Fibroblast of mammary gland (primary cell): ENCODE measurements at regions not wholly inside any gene's neighbourhood (a gene's known extent, or its start where the extent isn't known, plus 50 kb on each side); places are given as distances from the start of the nearest gene placed in this dataset.

Experiments used
- DNase-seq: peaks from one replicate; pipeline ENCODE4 v3.0.0-alpha.2; 2010; ENCODE audit warnings: low read depth
- H3K4me3 ChIP-seq: 2 replicates; pipeline ENCODE4 v1.5.1; 2011; ENCODE audit warnings: low read depth, mild to moderate bottlenecking, low read length, moderate library complexity; ENCODE audit not compliant: control insufficient read depth
- TF ChIP-seq, protein P1 (sequence below): conservative IDR thresholded peaks from 2 replicates; pipeline ENCODE4 v1.5.1; 2011; ENCODE audit warnings: low read depth, low read length, inconsistent platforms; ENCODE audit not compliant: control insufficient read depth, insufficient read depth

- TF ChIP-seq, protein P1, sequence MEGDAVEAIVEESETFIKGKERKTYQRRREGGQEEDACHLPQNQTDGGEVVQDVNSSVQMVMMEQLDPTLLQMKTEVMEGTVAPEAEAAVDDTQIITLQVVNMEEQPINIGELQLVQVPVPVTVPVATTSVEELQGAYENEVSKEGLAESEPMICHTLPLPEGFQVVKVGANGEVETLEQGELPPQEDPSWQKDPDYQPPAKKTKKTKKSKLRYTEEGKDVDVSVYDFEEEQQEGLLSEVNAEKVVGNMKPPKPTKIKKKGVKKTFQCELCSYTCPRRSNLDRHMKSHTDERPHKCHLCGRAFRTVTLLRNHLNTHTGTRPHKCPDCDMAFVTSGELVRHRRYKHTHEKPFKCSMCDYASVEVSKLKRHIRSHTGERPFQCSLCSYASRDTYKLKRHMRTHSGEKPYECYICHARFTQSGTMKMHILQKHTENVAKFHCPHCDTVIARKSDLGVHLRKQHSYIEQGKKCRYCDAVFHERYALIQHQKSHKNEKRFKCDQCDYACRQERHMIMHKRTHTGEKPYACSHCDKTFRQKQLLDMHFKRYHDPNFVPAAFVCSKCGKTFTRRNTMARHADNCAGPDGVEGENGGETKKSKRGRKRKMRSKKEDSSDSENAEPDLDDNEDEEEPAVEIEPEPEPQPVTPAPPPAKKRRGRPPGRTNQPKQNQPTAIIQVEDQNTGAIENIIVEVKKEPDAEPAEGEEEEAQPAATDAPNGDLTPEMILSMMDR: no peak
- DNase-seq: peak; percentile 15
- no peak overlapping the region for H3K4me3 ChIP-seq
These were observed 109.2 kb upstream of the NUDT7 start for GRCh38 chr16:77613095-77613494.

DNA sequence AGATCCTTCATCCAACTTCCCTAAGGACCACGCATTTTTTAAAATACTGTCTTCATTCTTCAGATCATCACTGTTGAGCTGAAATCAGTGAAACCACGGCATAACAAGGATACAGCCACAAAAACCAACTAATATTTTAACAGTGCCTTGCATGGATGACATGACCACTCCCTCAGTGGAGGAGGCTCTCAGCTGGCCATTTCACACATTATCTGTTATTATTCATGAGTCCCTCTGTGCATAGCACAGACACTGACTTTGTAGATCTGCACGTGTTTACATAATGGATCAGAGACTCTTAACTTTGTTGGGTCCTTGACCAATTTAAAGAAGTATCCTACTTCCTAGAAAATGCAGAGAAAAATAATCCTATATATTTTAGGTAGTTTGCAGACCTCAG is 104.8 kb upstream of the NUDT7 start:
- no peak for DNase-seq
- no peak overlapping the region for H3K4me3 ChIP-seq
- TF ChIP-seq, protein P1: no peak

DNA sequence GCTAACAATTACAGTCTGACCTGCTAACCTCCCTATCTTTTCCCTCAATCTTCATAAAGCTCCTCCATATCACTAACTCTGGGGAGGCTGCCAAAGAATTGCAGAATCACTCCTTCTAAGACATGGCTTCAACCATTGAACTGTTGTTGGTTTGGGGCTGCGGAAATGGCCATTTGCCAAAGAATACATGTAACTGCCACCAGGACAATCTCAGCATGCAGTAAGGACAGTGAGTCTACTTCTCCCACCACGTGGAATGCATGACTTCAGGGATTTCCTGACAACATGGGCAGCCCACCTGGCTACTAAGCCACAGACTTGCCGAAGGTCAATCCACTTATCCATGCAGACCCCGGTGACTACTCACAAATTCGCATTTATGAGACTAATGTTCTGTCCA is 104.3 kb upstream of the NUDT7 start:
- no peak for DNase-seq

GRCh38 chr16:77618951-77619350 is 103.4 kb upstream of the NUDT7 start:
- H3K4me3 ChIP-seq: no peak overlapping the region
- TF ChIP-seq, protein P1: no peak
- DNase-seq: no peak

More for the DNA sequence above, 104.3 kb upstream of the NUDT7 start:
- H3K4me3 ChIP-seq: no peak overlapping the region
- TF ChIP-seq, protein P1: no peak

DNA sequence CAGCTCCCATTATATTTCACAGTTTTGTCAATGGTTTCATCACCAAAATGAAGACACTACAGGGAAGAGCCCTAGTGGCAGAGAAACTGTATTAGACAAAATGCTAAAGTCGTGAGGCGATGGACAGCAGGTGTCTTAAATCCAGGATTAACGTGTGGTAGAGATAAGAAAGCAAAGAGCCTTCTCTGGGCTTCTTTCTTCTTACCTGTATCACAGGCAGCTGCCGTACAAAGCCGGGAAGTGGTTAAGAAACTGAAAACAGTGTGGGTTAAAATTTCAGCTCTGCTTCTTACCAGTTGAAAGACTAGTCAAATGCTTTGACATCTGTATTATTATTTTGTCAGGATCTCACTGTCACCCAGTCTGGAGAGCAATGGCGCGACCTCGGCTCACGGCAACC is 98.2 kb upstream of the NUDT7 start:
- H3K4me3 ChIP-seq: no peak overlapping the region
- TF ChIP-seq, protein P1: no peak
- no peak for DNase-seq

- no peak for DNase-seq
- TF ChIP-seq, protein P1: no peak
- H3K4me3 ChIP-seq: no peak overlapping the region
These were observed 85.7 kb upstream of the NUDT7 start for GRCh38 chr16:77636615-77637014.

DNA sequence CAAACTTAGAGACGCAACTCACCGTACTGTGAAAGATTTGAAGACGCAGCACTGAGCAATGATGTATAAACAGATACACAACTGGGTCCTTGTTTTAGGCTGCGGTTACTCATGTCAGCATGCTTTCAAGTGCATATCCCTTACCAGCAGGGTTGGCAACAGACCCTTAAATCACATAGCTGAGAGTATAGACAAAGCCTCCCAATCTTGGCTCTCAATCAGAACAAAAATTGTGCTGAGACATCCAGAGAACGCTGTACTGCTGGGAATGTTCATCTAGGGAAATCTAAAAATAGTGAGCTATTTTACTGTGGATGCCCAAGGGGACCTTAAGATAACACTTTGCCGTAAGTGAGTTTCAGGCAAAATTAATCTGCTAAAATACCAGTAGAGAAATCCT is 84.4 kb upstream of the NUDT7 start:
- no peak for DNase-seq
- no peak overlapping the region for H3K4me3 ChIP-seq

More for the DNA sequence above, 84.4 kb upstream of the NUDT7 start:
- TF ChIP-seq, protein P1: no peak
